NCI-H69 (cell line): ENCODE measurements at regions not wholly inside any gene's neighbourhood (a gene's known extent, or its start where the extent isn't known, plus 50 kb on each side); places are given as distances from the start of the nearest gene placed in this dataset.

Source experiments
- DNase-seq: peaks from one replicate; lab custom pipeline; 2025; lab: John Stamatoyannopoulos, UW

GRCh38 chr12:5195691-5196090 lies 152.0 kb downstream of the KCNA5 start:
- DNase-seq: no peak

GRCh38 chr12:5197131-5197530 lies 153.5 kb downstream of the KCNA5 start:
- DNase-seq: no peak

GRCh38 chr12:5197656-5198055 lies 154.0 kb downstream of the KCNA5 start:
- no peak for DNase-seq

GRCh38 chr12:5200278-5201087 lies 156.8 kb downstream of the KCNA5 start:
- peak; percentile 85 for DNase-seq

- DNase-seq: peak; percentile 70
Measured at GRCh38 chr12:5201554-5202218, 158.0 kb downstream of the KCNA5 start.

- DNase-seq: no peak
Measured at GRCh38 chr12:5203274-5203673, 159.6 kb downstream of the KCNA5 start.

- DNase-seq: no peak
Measured at GRCh38 chr12:5203720-5204119, 160.0 kb downstream of the KCNA5 start.

- DNase-seq: peak; percentile 66
Measured at GRCh38 chr12:5204271-5204670, 160.6 kb downstream of the KCNA5 start.

- no peak for DNase-seq
Measured at GRCh38 chr12:5204831-5205230, 161.2 kb downstream of the KCNA5 start.

- DNase-seq: no peak
Measured at GRCh38 chr12:5206401-5207175, 162.9 kb downstream of the KCNA5 start.

- DNase-seq: peak; percentile 78
Measured at GRCh38 chr12:5210179-5210922, 166.7 kb downstream of the KCNA5 start.

GRCh38 chr12:5210923-5211290 lies 167.2 kb downstream of the KCNA5 start:
- peak; percentile 43 for DNase-seq

GRCh38 chr12:5213336-5213735 lies 169.7 kb downstream of the KCNA5 start:
- no peak for DNase-seq

- peak; percentile 12 for DNase-seq
Measured at GRCh38 chr12:5213990-5214389, 170.3 kb downstream of the KCNA5 start.

- no peak for DNase-seq
Measured at GRCh38 chr12:5217936-5218335, 174.3 kb downstream of the KCNA5 start.

GRCh38 chr12:5220099-5220498 lies 176.4 kb downstream of the KCNA5 start:
- DNase-seq: no peak

- DNase-seq: no peak
Measured at GRCh38 chr12:5220835-5221234, 177.2 kb downstream of the KCNA5 start.

GRCh38 chr12:5222011-5222461 lies 178.4 kb downstream of the KCNA5 start:
- peak; percentile 100 for DNase-seq

GRCh38 chr12:5222729-5223128 lies 179.1 kb downstream of the KCNA5 start:
- no peak for DNase-seq

- peak; percentile 36 for DNase-seq
Measured at GRCh38 chr12:5223881-5224280, 180.2 kb downstream of the KCNA5 start.

GRCh38 chr12:5226581-5226980 lies 182.9 kb downstream of the KCNA5 start:
- no peak for DNase-seq
